Liver (tissue), 3 donors: ENCODE measurements at regions not wholly inside any gene's neighbourhood (a gene's known extent, or its start where the extent isn't known, plus 50 kb on each side); places are given as distances from the start of the nearest gene placed in this dataset.

ENCODE experiments used
- EGR1 ChIP-seq, 2 donors: IDR thresholded peaks; 2 replicates each; pipeline ENCODE4 v1.6.1; 2016 to 2018; ENCODE audit warnings: antibody characterized with exemption in 2 of 2, low read depth in 2 of 2
- TF ChIP-seq, protein P1 (sequence below): IDR thresholded peaks from 2 replicates; pipeline ENCODE4 v1.6.1; 2016; ENCODE audit warnings: antibody characterized with exemption
- TF ChIP-seq, protein P2 (sequence below): IDR thresholded peaks from 2 replicates; pipeline ENCODE4 v1.6.1; 2016; ENCODE audit warnings: antibody characterized with exemption
- TF ChIP-seq, protein P3 (sequence below): fragments of 150-350 bp; IDR thresholded peaks from 2 replicates; pipeline ENCODE4 v1.5.1; 2017; ENCODE audit warnings: improper control_type of control experiment, low read depth, low read length; ENCODE audit not compliant: missing input control
- donor health status: healthy.
- donor health status: healthy.

DNA sequence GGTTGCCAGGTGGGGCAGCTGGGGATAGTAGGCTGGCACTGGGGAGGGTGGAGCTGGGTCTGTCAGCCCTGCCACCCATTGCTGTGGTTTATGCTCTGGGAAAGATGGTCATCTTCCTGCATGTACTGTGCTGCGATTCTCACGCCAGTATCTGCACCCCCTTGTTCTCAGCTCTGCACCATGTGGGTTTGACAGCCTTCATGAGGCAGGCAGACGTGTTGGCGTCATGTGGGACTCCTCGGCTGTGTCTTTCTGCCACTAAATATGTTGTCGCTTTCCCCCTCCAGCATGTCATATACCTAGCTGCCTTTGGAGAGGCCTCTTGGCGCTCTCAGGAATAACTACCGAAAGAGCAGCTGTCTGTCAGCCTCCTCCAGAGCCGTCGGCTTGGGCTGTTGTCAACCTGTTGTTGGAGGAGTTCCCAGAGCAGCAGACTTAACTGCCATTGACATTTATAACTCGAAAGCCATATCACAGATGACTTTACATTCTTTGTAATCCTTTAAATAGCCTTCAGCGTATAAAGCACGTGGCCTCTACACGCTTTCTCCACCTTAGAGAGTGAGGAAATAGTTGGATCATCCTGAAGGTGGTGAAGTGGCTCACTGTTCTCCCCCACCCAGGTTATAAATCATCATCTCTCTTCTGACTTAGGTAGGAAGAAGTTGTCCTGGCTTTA, 80.4 kb upstream of the MGAT5 start:
- TF ChIP-seq EGR1 (IDR thresholded peaks at IDR 0.05; ENCODE audit: low read depth in 2 of 2) = no peak
- TF ChIP-seq, protein P1, sequence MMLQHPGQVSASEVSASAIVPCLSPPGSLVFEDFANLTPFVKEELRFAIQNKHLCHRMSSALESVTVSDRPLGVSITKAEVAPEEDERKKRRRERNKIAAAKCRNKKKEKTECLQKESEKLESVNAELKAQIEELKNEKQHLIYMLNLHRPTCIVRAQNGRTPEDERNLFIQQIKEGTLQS = no peak
- TF ChIP-seq, protein P2, sequence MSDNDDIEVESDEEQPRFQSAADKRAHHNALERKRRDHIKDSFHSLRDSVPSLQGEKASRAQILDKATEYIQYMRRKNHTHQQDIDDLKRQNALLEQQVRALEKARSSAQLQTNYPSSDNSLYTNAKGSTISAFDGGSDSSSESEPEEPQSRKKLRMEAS = no peak
- TF ChIP-seq, protein P3, sequence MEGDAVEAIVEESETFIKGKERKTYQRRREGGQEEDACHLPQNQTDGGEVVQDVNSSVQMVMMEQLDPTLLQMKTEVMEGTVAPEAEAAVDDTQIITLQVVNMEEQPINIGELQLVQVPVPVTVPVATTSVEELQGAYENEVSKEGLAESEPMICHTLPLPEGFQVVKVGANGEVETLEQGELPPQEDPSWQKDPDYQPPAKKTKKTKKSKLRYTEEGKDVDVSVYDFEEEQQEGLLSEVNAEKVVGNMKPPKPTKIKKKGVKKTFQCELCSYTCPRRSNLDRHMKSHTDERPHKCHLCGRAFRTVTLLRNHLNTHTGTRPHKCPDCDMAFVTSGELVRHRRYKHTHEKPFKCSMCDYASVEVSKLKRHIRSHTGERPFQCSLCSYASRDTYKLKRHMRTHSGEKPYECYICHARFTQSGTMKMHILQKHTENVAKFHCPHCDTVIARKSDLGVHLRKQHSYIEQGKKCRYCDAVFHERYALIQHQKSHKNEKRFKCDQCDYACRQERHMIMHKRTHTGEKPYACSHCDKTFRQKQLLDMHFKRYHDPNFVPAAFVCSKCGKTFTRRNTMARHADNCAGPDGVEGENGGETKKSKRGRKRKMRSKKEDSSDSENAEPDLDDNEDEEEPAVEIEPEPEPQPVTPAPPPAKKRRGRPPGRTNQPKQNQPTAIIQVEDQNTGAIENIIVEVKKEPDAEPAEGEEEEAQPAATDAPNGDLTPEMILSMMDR = no peak
